MM.1S (cell line): ENCODE measurements at regions not wholly inside any gene's neighbourhood (a gene's known extent, or its start where the extent isn't known, plus 50 kb on each side); places are given as distances from the start of the nearest gene placed in this dataset.

Experiments
- DNase-seq: peaks from one replicate; pipeline ENCODE4 v3.0.0-alpha.2; 2015
- H2AFZ ChIP-seq: fragments of 300-600 bp; sonication (generic); 2 replicates; pipeline ENCODE4 v1.6.0; 2016; ENCODE audit warnings: antibody characterized with exemption, low read length
- H3F3A ChIP-seq: fragments of 300-600 bp; sonication (generic); 2 replicates; pipeline ENCODE4 v1.6.1; 2016; ENCODE audit warnings: mild to moderate bottlenecking, antibody characterized with exemption, low read length, moderate library complexity, mixed read lengths; ENCODE audit not compliant: insufficient read depth
- H3K27ac ChIP-seq: fragments of 300-600 bp; sonication (generic); 2 replicates; pipeline ENCODE4 v1.5.1; 2016; ENCODE audit warnings: mild to moderate bottlenecking, low read length
- H3K27me3 ChIP-seq: fragments of 300-600 bp; sonication (generic); replicated peaks from 2 replicates; pipeline ENCODE4 v1.6.0; 2016; ENCODE audit warnings: low read length; ENCODE audit not compliant: insufficient read depth
- H3K36me3 ChIP-seq: fragments of 300-600 bp; sonication (generic); replicated peaks from 2 replicates; pipeline ENCODE4 v1.6.1; 2016; ENCODE audit warnings: mild to moderate bottlenecking, low read length, mixed read lengths; ENCODE audit not compliant: insufficient read depth
- H3K4me1 ChIP-seq: fragments of 300-600 bp; sonication (generic); 2 replicates; pipeline ENCODE4 v1.6.1; 2016; ENCODE audit warnings: low read length, mixed read lengths
- H3K4me2 ChIP-seq: fragments of 300-600 bp; sonication (generic); 2 replicates; pipeline ENCODE4 v1.6.0; 2016; ENCODE audit warnings: low read depth, low read length
- H3K4me3 ChIP-seq: fragments of 300-600 bp; sonication (generic); 2 replicates; pipeline ENCODE4 v1.5.1; 2016; ENCODE audit warnings: low read length, mixed read lengths
- H3K79me2 ChIP-seq: fragments of 300-600 bp; sonication (generic); 2 replicates; pipeline ENCODE4 v1.6.1; 2016; ENCODE audit warnings: mixed run types, low read length, mixed read lengths
- H3K9ac ChIP-seq: fragments of 300-600 bp; sonication (generic); 2 replicates; pipeline ENCODE4 v1.6.1; 2016; ENCODE audit warnings: low read length, mixed read lengths
- H3K9me2 ChIP-seq: fragments of 300-600 bp; sonication (generic); replicated peaks from 2 replicates; pipeline ENCODE4 v1.6.1; 2016; ENCODE audit warnings: mild to moderate bottlenecking, low read length, mixed read lengths; ENCODE audit not compliant: insufficient read depth
- H3K9me3 ChIP-seq: fragments of 300-600 bp; sonication (generic); replicated peaks from 2 replicates; pipeline ENCODE4 v1.6.1; 2016; ENCODE audit warnings: mild to moderate bottlenecking, low read length, mixed read lengths; ENCODE audit not compliant: insufficient read depth
- H4K20me1 ChIP-seq: fragments of 300-600 bp; sonication (generic); 2 replicates; pipeline ENCODE4 v1.6.1; 2016; ENCODE audit warnings: mild to moderate bottlenecking, low read length, moderate library complexity, mixed read lengths; ENCODE audit not compliant: insufficient read depth
- EZH2 ChIP-seq: fragments of 300-600 bp; sonication (generic); optimal IDR thresholded peaks from 2 replicates; pipeline ENCODE3; 2017; ENCODE audit warnings: low read depth, mild to moderate bottlenecking, antibody characterized with exemption, low read length, mixed read lengths
- EZH2phosphoT487 ChIP-seq: fragments of 300-600 bp; sonication (generic); IDR thresholded peaks from 2 replicates; pipeline ENCODE4 v1.6.1; 2018; ENCODE audit warnings: antibody characterized with exemption, low read length
- TF ChIP-seq, protein P1 (sequence below): fragments of 300-600 bp; sonication (generic); IDR thresholded peaks from 2 replicates; pipeline ENCODE4 v1.5.1; 2016; ENCODE audit warnings: antibody characterized with exemption, low read length, mixed read lengths

DNA sequence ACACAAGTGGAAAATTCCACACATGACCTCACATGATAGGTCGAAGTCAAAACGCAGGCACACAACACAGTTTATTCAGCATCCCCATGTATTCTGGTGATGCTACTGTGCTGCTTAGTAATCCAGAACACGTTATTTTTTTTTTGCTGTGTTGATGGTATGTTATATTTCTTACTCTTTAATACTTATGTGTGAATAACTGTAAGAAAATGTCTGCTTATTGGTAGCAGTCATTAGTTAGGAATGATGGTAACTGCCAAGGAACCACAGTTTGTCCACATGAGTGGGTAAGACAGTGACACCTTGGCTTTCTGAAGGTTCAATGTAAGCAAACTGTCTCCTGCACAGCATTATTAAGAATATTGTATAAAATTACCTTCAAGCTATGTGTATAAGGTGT lies 107.7 kb upstream of the DAPK1 start:
- no peaks in the 10 kb centered on the region for H3K27me3 ChIP-seq
- no peaks in the 10 kb centered on the region for H3K9me3 ChIP-seq
- H3K27ac ChIP-seq = no peak overlapping the region
- H3K4me3 ChIP-seq = no peak overlapping the region
- H3K36me3 ChIP-seq = no peaks in the 10 kb centered on the region
- H2AFZ ChIP-seq = no peak overlapping the region
- H3K4me2 ChIP-seq = no peak overlapping the region
- DNase-seq = no peak
- no peak for TF ChIP-seq EZH2phosphoT487
- no peak for TF ChIP-seq EZH2
- TF ChIP-seq, protein P1, sequence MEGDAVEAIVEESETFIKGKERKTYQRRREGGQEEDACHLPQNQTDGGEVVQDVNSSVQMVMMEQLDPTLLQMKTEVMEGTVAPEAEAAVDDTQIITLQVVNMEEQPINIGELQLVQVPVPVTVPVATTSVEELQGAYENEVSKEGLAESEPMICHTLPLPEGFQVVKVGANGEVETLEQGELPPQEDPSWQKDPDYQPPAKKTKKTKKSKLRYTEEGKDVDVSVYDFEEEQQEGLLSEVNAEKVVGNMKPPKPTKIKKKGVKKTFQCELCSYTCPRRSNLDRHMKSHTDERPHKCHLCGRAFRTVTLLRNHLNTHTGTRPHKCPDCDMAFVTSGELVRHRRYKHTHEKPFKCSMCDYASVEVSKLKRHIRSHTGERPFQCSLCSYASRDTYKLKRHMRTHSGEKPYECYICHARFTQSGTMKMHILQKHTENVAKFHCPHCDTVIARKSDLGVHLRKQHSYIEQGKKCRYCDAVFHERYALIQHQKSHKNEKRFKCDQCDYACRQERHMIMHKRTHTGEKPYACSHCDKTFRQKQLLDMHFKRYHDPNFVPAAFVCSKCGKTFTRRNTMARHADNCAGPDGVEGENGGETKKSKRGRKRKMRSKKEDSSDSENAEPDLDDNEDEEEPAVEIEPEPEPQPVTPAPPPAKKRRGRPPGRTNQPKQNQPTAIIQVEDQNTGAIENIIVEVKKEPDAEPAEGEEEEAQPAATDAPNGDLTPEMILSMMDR = no peak
- H4K20me1 ChIP-seq = no peaks in the 10 kb centered on the region
- no peaks in the 10 kb centered on the region for H3K4me1 ChIP-seq
- no peak overlapping the region for H3K9ac ChIP-seq
- no peaks in the 10 kb centered on the region for H3F3A ChIP-seq
- no peaks in the 10 kb centered on the region for H3K79me2 ChIP-seq
- no peaks in the 10 kb centered on the region for H3K9me2 ChIP-seq

DNA sequence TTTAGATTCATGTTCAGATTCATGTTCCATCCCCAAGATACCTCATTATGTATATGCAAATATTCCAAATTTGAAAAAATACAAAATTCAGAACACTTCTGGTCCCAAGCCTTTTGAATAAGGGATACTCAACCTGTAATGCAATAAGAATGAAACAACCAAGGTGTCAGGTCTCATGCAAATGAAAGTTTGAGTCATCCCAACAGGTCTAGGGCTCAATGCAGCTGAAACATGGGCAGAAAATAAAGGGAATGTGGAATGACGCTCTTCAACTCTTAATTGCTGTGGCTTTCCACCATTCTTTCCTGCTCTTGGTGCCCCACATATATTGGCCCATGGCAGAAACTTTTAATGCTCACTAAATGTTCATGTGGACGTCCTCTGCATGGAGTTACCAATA lies 107.3 kb upstream of the DAPK1 start:
- Histone ChIP-seq H3K27ac (no peak overlapping the region), H3K27me3 (no peaks in the 10 kb centered on the region), H3K79me2 (no peaks in the 10 kb centered on the region), H3F3A (no peaks in the 10 kb centered on the region), H3K36me3 (no peaks in the 10 kb centered on the region), H4K20me1 (no peaks in the 10 kb centered on the region), H3K4me1 (no peaks in the 10 kb centered on the region), H3K4me2 (no peak overlapping the region), H3K9me3 (no peaks in the 10 kb centered on the region), H2AFZ (no peak overlapping the region), H3K9me2 (no peaks in the 10 kb centered on the region), H3K4me3 (no peak overlapping the region), H3K9ac (no peak overlapping the region)
- no peak for DNase-seq
- TF ChIP-seq EZH2phosphoT487 (no peak), EZH2 (no peak)
- TF ChIP-seq, protein P1 = no peak

DNA sequence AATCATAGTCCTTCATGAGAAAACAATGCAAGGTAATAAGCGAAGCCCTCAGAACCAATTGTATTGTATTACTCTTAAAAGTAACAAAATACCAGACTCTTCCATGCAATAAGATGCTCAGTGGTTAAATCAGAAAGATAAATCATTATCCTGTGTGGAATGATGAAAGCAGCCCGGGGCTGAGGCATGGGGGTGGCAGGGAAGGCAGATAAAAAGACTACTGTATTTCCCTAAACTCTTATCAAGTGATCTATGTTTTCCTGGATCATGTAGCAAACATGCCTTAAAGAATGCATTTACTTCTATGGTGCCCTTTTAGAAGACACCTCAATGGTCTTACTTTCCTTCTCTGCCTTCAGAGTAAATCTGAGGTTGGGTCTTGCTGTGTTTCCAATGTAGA lies 105.6 kb upstream of the DAPK1 start:
- no peaks in the 10 kb centered on the region for H3F3A ChIP-seq
- H3K36me3 ChIP-seq = no peaks in the 10 kb centered on the region
- H4K20me1 ChIP-seq = no peaks in the 10 kb centered on the region
- DNase-seq = no peak
- no peak overlapping the region for H3K4me3 ChIP-seq
- H3K27ac ChIP-seq = no peak overlapping the region
- H3K9me2 ChIP-seq = no peaks in the 10 kb centered on the region
- H3K27me3 ChIP-seq = no peaks in the 10 kb centered on the region
- H3K9me3 ChIP-seq = no peaks in the 10 kb centered on the region
- no peak for TF ChIP-seq EZH2
- H3K4me2 ChIP-seq = no peak overlapping the region
- H2AFZ ChIP-seq = no peak overlapping the region
- H3K9ac ChIP-seq = no peak overlapping the region
- H3K4me1 ChIP-seq = no peaks in the 10 kb centered on the region
- no peaks in the 10 kb centered on the region for H3K79me2 ChIP-seq

DNA sequence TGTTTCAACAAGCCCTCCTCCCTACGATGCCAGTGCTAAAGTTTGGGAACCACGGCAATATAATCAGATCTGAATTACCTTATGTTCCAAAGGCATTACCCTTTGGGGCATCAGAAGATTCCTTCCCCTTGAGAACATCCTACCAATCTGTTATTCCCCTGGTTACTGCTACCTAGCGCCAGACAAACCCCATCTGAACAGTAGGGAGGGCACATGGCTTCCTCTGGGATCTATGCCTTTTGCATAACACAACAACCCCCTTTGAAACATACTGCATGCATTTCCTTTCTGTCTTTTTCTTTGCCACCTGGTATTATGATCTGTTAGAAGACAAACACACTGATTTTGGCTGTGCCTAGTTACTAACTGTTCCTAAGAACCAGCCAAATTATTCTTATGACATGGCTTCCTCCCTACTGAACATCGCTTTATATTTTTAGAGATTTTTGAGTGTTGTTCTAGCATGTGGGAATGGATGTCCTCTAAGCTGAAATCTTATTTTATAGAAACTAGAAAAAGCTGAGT lies 103.9 kb upstream of the DAPK1 start:
- no peaks in the 10 kb centered on the region for H3K4me1 ChIP-seq
- no peaks in the 10 kb centered on the region for H3K79me2 ChIP-seq
- H3F3A ChIP-seq = no peaks in the 10 kb centered on the region
- TF ChIP-seq EZH2 = no peak
- TF ChIP-seq, protein P1 = no peak
- no peak for TF ChIP-seq EZH2phosphoT487
- no peaks in the 10 kb centered on the region for H3K9me2 ChIP-seq
- DNase-seq = no peak
- H3K9me3 ChIP-seq = no peaks in the 10 kb centered on the region
- no peaks in the 10 kb centered on the region for H3K27me3 ChIP-seq
- H4K20me1 ChIP-seq = no peaks in the 10 kb centered on the region
- no peak overlapping the region for H2AFZ ChIP-seq
- H3K4me2 ChIP-seq = no peak overlapping the region
- H3K4me3 ChIP-seq = no peak overlapping the region
- no peak overlapping the region for H3K27ac ChIP-seq
- H3K36me3 ChIP-seq = no peaks in the 10 kb centered on the region
- no peak overlapping the region for H3K9ac ChIP-seq
